IMR-90 (cell line): ENCODE measurements at regions not wholly inside any gene's neighbourhood (a gene's known extent, or its start where the extent isn't known, plus 50 kb on each side); places are given as distances from the start of the nearest gene placed in this dataset.

Source experiments
- ATAC-seq: fragments of 200-7000 bp; cut with Tn5 transposase; 2 replicates; pipeline ENCODE4 v1.9.1; 2020; ENCODE audit warnings: low read depth, mild to moderate bottlenecking, moderate library complexity
- BruUV-seq: library from RNA; stranded (reverse); fragments of 400-500 nt; replicated peaks from 2 replicates; lab custom pipeline; 2021; lab: Mats Ljungman, UMichigan
- CTCF ChIA-PET: fragments of 300-600 bp; formaldehyde crosslinking; extraction: SDS; loops from one replicate; lab custom pipeline; 2021; ENCODE audit warnings: antibody characterized with exemption; lab: Yijun Ruan, JAX
- POLR2A ChIA-PET: fragments of 300-600 bp; sonication (Branson Sonifier 250); formaldehyde crosslinking; loops from one replicate; lab custom pipeline; 2022; ENCODE audit warnings: antibody characterized with exemption; ENCODE audit not compliant: unreplicated experiment; lab: Charles Lee
- DNase-seq: peaks from one replicate; pipeline ENCODE4 v3.0.0; 2013
- H2AFZ ChIP-seq: replicated peaks from 2 replicates; pipeline ENCODE3; 2013; ENCODE audit warnings: low read length, mild to moderate bottlenecking; ENCODE audit not compliant: poor library complexity
- H2AK5ac ChIP-seq: 2 replicates; pipeline ENCODE4 v1.6.1; 2013; ENCODE audit warnings: low read depth, low read length, inconsistent platforms
- H2AK9ac ChIP-seq: replicated peaks from 2 replicates; pipeline ENCODE3; 2013; ENCODE audit warnings: mild to moderate bottlenecking, low read depth, low read length, moderate library complexity; ENCODE audit not compliant: poor library complexity
- H2BK120ac ChIP-seq: 2 replicates; pipeline ENCODE4 v1.6.1; 2013; ENCODE audit warnings: low read depth, low read length, inconsistent platforms
- H2BK15ac ChIP-seq: 3 replicates; pipeline ENCODE4 v1.6.1; 2013; ENCODE audit warnings: low read depth, low read length, inconsistent platforms
- H2BK20ac ChIP-seq: 2 replicates; pipeline ENCODE4 v1.6.1; 2013; ENCODE audit warnings: low read depth, mild to moderate bottlenecking, inconsistent platforms, low read length, moderate library complexity
- H2BK5ac ChIP-seq: 2 replicates; pipeline ENCODE4 v1.6.1; 2013; ENCODE audit warnings: mild to moderate bottlenecking, low read depth, low read length, inconsistent platforms; ENCODE audit not compliant: poor library complexity, severe bottlenecking
- H3K14ac ChIP-seq: replicated peaks from 2 replicates; pipeline ENCODE4 v1.6.1; 2013; ENCODE audit warnings: low read depth, low read length, inconsistent platforms
- H3K18ac ChIP-seq: 2 replicates; pipeline ENCODE4 v1.6.1; 2013; ENCODE audit warnings: low read depth, low read length, control low read depth
- H3K23ac ChIP-seq: 2 replicates; pipeline ENCODE4 v1.6.1; 2013; ENCODE audit warnings: low read depth, low read length, inconsistent platforms
- H3K27ac ChIP-seq: 2 replicates; pipeline ENCODE4 v1.5.1; 2013; ENCODE audit warnings: mild to moderate bottlenecking, control low read depth, low read length; ENCODE audit not compliant: insufficient read depth
- H3K27me3 ChIP-seq: 2 replicates; pipeline ENCODE4 v1.6.1; 2013; ENCODE audit warnings: low read length; ENCODE audit not compliant: control insufficient read depth, insufficient read depth
- H3K36me3 ChIP-seq: 2 replicates; pipeline ENCODE4 v1.6.1; 2013; ENCODE audit warnings: low read length, mixed read lengths; ENCODE audit not compliant: control insufficient read depth, insufficient read depth
- H3K4ac ChIP-seq: 2 replicates; pipeline ENCODE4 v1.6.1; 2013; ENCODE audit warnings: low read depth, low read length, inconsistent platforms
- H3K4me1 ChIP-seq: 2 replicates; pipeline ENCODE4 v1.6.1; 2013; ENCODE audit warnings: low read length, mixed read lengths; ENCODE audit not compliant: control insufficient read depth, insufficient read depth
- H3K4me2 ChIP-seq: 2 replicates; pipeline ENCODE4 v1.6.1; 2013; ENCODE audit warnings: low read depth, mild to moderate bottlenecking, control low read depth, low read length, moderate library complexity
- H3K4me3 ChIP-seq: 2 replicates; pipeline ENCODE4 v1.5.1; 2013; ENCODE audit warnings: low read depth, mild to moderate bottlenecking, control low read depth, low read length, moderate library complexity; ENCODE audit not compliant: insufficient read depth
- H3K56ac ChIP-seq: 2 replicates; pipeline ENCODE4 v1.6.1; 2013; ENCODE audit warnings: low read length, inconsistent platforms; ENCODE audit not compliant: insufficient read depth; ENCODE audit errors: extremely low read depth
- H3K79me1 ChIP-seq, 2 experiments: 2 replicates each; pipeline ENCODE4 v1.6.1; 2013; ENCODE audit warnings: low read length in 2 of 2, inconsistent platforms in 1 of 2, low read depth in 1 of 2
- H3K9ac ChIP-seq: 2 replicates; pipeline ENCODE4 v1.6.1; 2013; ENCODE audit warnings: low read depth, low read length, control low read depth
- H3K9me1 ChIP-seq: 2 replicates; pipeline ENCODE4 v1.6.1; 2013; ENCODE audit warnings: low read length, inconsistent platforms; ENCODE audit not compliant: insufficient read depth
- H3K9me3 ChIP-seq: 2 replicates; pipeline ENCODE4 v1.6.1; 2013; ENCODE audit warnings: low read length; ENCODE audit not compliant: control insufficient read depth, insufficient read depth
- H4K20me1 ChIP-seq: 2 replicates; pipeline ENCODE4 v1.6.1; 2013; ENCODE audit warnings: low read length, inconsistent platforms; ENCODE audit not compliant: insufficient read depth
- H4K5ac ChIP-seq: 2 replicates; pipeline ENCODE4 v1.6.1; 2013; ENCODE audit warnings: mild to moderate bottlenecking, low read depth, low read length, control low read depth
- H4K8ac ChIP-seq, 2 experiments: 2 replicates each; pipeline ENCODE4 v1.6.1; 2013; ENCODE audit warnings: low read depth in 2 of 2, low read length in 2 of 2, control low read depth in 1 of 2, inconsistent platforms in 1 of 2
- H4K91ac ChIP-seq: 2 replicates; pipeline ENCODE4 v1.6.1; 2013; ENCODE audit warnings: low read depth, low read length, inconsistent platforms; ENCODE audit not compliant: insufficient read depth
- BHLHE40 ChIP-seq: fragments of 150-350 bp; IDR thresholded peaks from 2 replicates; pipeline ENCODE4 v1.6.1; 2016; ENCODE audit warnings: mild to moderate bottlenecking, low read depth, low read length
- CEBPB ChIP-seq: IDR thresholded peaks from 2 replicates; pipeline ENCODE4 v1.6.1; 2012; ENCODE audit warnings: low read depth, low read length, improper control_type of control experiment
- CHD1 ChIP-seq: IDR thresholded peaks from 2 replicates; pipeline ENCODE4 v1.6.1; 2012; ENCODE audit warnings: low read depth, low read length, improper control_type of control experiment
- FOS ChIP-seq: fragments of 150-350 bp; IDR thresholded peaks from 2 replicates; pipeline ENCODE4 v1.6.1; 2016; ENCODE audit warnings: low read depth, low read length
- MAFK ChIP-seq: IDR thresholded peaks from 2 replicates; pipeline ENCODE4 v1.6.1; 2012; ENCODE audit warnings: low read depth, low read length, improper control_type of control experiment
- MAZ ChIP-seq: IDR thresholded peaks from 2 replicates; pipeline ENCODE4 v1.6.1; 2012; ENCODE audit warnings: low read depth, mild to moderate bottlenecking, low read length, improper control_type of control experiment, moderate library complexity, borderline replicate concordance
- MXI1 ChIP-seq: IDR thresholded peaks from 2 replicates; pipeline ENCODE4 v1.6.1; 2012; ENCODE audit warnings: low read depth, mild to moderate bottlenecking, low read length, moderate library complexity, borderline replicate concordance
- NFE2L2 ChIP-seq: fragments of 150-350 bp; IDR thresholded peaks from 2 replicates; pipeline ENCODE4 v1.6.1; 2016; ENCODE audit warnings: low read depth, mild to moderate bottlenecking, low read length
- POLR2A ChIP-seq: IDR thresholded peaks from 2 replicates; pipeline ENCODE4 v1.6.1; 2012; ENCODE audit warnings: mild to moderate bottlenecking, low read depth, low read length
- RAD21 ChIP-seq: IDR thresholded peaks from 2 replicates; pipeline ENCODE4 v1.6.1; 2012; ENCODE audit warnings: low read length, improper control_type of control experiment
- RCOR1 ChIP-seq: IDR thresholded peaks from 2 replicates; pipeline ENCODE4 v1.6.1; 2012; ENCODE audit warnings: mild to moderate bottlenecking, low read length, improper control_type of control experiment; ENCODE audit not compliant: insufficient replicate concordance
- RFX5 ChIP-seq: IDR thresholded peaks from 2 replicates; pipeline ENCODE4 v1.8.0; 2012; ENCODE audit warnings: low read depth, mild to moderate bottlenecking, low read length, moderate library complexity
- SMC3 ChIP-seq: fragments of 150-350 bp; IDR thresholded peaks from 2 replicates; pipeline ENCODE4 v1.6.1; 2016; ENCODE audit warnings: low read depth, mild to moderate bottlenecking, antibody characterized with exemption, low read length, moderate library complexity
- WGBS, 2 experiments: methylation state at CpG; one replicate each; pipeline versions ENCODE4 v1.1.5 to v1.1.7; 2013; ENCODE audit warnings: missing lambda C conversion rate in 2 of 2; ENCODE audit not compliant: insufficient read length in 1 of 2; ENCODE audit errors: extremely low coverage in 2 of 2; 5-methylcytosine and 5-hydroxymethylcytosine counted together
- dilution Hi-C: fragments of 300-500 bp; cut with HindIII; formaldehyde crosslinking; loops from one replicate; pipeline ENCODE4 v1.14.3; 2018; ENCODE audit warnings: low sequenced_read_pairs; ENCODE audit not compliant: unreplicated experiment
- in situ Hi-C: fragments of 300-500 bp; cut with MboI; formaldehyde crosslinking; loops from 3 replicates; pipeline ENCODE4 v1.14.3; 2019; ENCODE audit warnings: low sequenced_read_pairs, inconsistent platforms, mixed read lengths
- intact Hi-C: fragments of 100-400 bp; cut with micrococcal nuclease; formaldehyde crosslinking; loops from 2 replicates; pipeline ENCODE4 v1.10.0; 2022
- TF ChIP-seq, protein P1 (sequence below): fragments of 150-350 bp; IDR thresholded peaks from 2 replicates; pipeline ENCODE4 v1.6.1; 2017; ENCODE audit warnings: mild to moderate bottlenecking, antibody characterized with exemption, low read length, low read depth
- TF ChIP-seq, protein P2 (sequence below): conservative IDR thresholded peaks from 2 replicates; pipeline ENCODE4 v1.5.1; 2012; ENCODE audit warnings: mild to moderate bottlenecking, low read depth, low read length, improper control_type of control experiment

DNA sequence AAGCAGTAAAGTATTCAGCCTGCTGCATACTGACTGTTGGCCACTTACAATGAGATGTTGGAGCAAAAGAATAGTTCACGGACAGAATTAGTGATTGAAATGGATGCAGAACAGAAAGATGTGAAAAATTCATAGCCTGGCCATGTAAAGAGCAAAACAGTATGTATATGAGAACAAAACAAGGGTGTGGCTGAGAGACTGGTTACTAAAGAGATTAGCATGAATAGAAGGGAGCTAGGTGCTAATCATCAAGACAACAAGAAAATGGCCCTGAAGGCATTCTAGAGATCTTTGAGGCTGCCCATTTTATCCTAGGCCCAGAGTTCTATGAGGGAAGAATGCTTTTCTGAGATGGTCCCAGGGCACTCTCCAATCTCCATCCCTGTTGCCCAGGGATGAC is 208.5 kb downstream of the ARHGEF9 start:
- Histone ChIP-seq H2AK9ac (no peak overlapping the region), H3K36me3 (no peaks in the 10 kb centered on the region), H3K27me3 (no peaks in the 10 kb centered on the region), H3K4me1 (no peaks in the 10 kb centered on the region), H3K79me1 (no peaks in the 10 kb centered on the region), H2BK15ac (no peak overlapping the region), H3K9me3 (no peaks in the 10 kb centered on the region), H4K91ac (no peak overlapping the region), H3K9me1 (no peaks in the 10 kb centered on the region), H3K4me3 (no peak overlapping the region), H3K56ac (no peak overlapping the region), H3K14ac (no peak overlapping the region), H2BK20ac (no peak overlapping the region), H3K18ac (no peak overlapping the region), H3K27ac (no peak overlapping the region), H4K8ac (no peak overlapping the region), H3K9ac (no peak overlapping the region), H3K4ac (no peak overlapping the region), H2AFZ (no peak overlapping the region), H2BK5ac (no peak overlapping the region), H4K20me1 (no peaks in the 10 kb centered on the region), H2AK5ac (no peak overlapping the region), H2BK120ac (no peak overlapping the region), H4K5ac (no peak overlapping the region), H3K4me2 (no peak overlapping the region), H3K23ac (no peak overlapping the region)
- no TSS peak for BruUV-seq
- dilution Hi-C loops (no loop called here), in situ Hi-C loops (no loop called here), intact Hi-C loops (no loop called here)
- 67% methylated on average over 1 of the region's 1 CpG; no CpG with 5 or more reads in 1 of the 2 experiments for WGBS, 2 experiments
- ChIA-PET POLR2A (no interaction called here), CTCF (no interaction called here)
- DNase-seq (no peak), ATAC-seq (no peak)
- TF ChIP-seq MAZ, result no peak
- TF ChIP-seq RCOR1, result no peak
- TF ChIP-seq MXI1, result no peak
- TF ChIP-seq, protein P1, sequence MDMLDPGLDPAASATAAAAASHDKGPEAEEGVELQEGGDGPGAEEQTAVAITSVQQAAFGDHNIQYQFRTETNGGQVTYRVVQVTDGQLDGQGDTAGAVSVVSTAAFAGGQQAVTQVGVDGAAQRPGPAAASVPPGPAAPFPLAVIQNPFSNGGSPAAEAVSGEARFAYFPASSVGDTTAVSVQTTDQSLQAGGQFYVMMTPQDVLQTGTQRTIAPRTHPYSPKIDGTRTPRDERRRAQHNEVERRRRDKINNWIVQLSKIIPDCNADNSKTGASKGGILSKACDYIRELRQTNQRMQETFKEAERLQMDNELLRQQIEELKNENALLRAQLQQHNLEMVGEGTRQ, result no peak
- TF ChIP-seq CHD1, result no peak
- TF ChIP-seq BHLHE40, result no peak
- TF ChIP-seq MAFK, result no peak
- TF ChIP-seq RFX5, result no peak
- no peak for TF ChIP-seq RAD21
- TF ChIP-seq FOS, result no peak
- TF ChIP-seq, protein P2, sequence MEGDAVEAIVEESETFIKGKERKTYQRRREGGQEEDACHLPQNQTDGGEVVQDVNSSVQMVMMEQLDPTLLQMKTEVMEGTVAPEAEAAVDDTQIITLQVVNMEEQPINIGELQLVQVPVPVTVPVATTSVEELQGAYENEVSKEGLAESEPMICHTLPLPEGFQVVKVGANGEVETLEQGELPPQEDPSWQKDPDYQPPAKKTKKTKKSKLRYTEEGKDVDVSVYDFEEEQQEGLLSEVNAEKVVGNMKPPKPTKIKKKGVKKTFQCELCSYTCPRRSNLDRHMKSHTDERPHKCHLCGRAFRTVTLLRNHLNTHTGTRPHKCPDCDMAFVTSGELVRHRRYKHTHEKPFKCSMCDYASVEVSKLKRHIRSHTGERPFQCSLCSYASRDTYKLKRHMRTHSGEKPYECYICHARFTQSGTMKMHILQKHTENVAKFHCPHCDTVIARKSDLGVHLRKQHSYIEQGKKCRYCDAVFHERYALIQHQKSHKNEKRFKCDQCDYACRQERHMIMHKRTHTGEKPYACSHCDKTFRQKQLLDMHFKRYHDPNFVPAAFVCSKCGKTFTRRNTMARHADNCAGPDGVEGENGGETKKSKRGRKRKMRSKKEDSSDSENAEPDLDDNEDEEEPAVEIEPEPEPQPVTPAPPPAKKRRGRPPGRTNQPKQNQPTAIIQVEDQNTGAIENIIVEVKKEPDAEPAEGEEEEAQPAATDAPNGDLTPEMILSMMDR, result no peak
- TF ChIP-seq NFE2L2, result no peak
- no peak for TF ChIP-seq SMC3
- TF ChIP-seq CEBPB, result no peak
- TF ChIP-seq POLR2A, result no peak
